H1 (cell line): ENCODE measurements at regions not wholly inside any gene's neighbourhood (a gene's known extent, or its start where the extent isn't known, plus 50 kb on each side); places are given as distances from the start of the nearest gene placed in this dataset.

Experiments
- CTCF ChIA-PET: fragments of 300-600 bp; sonication (Branson Sonifier 250); formaldehyde crosslinking; loops from one replicate; lab custom pipeline; 2021; ENCODE audit not compliant: partially characterized antibody; lab: Charles Lee
- POLR2A ChIA-PET: fragments of 300-600 bp; sonication (Branson Sonifier 250); formaldehyde crosslinking; loops from one replicate; lab custom pipeline; 2021; ENCODE audit warnings: inconsistent platforms; ENCODE audit not compliant: partially characterized antibody; lab: Charles Lee
- DNase-seq, 2 experiments: peaks; one replicate each; pipeline versions ENCODE4 v3.0.0 to v3.0.0-alpha.2; 2010 to 2022; ENCODE audit warnings: low spot score in 2 of 2, low read depth in 1 of 2, mixed read lengths in 1 of 2
- FAIRE-seq: peaks from 2 replicates; lab custom pipeline; 2011; peaks lifted over from hg19 to GRCh38; lab: Jason Lieb, UNC
- H2AFZ ChIP-seq: 2 replicates; pipeline ENCODE4 v1.8.1; 2012; ENCODE audit warnings: low read length, inconsistent platforms
- H2AK5ac ChIP-seq: 2 replicates; pipeline ENCODE4 v1.6.1; 2013; ENCODE audit warnings: low read depth, low read length
- H2BK120ac ChIP-seq: replicated peaks from 2 replicates; pipeline ENCODE3; 2013; ENCODE audit warnings: low read depth, low read length, inconsistent platforms
- H2BK12ac ChIP-seq: 2 replicates; pipeline ENCODE4 v1.6.1; 2013; ENCODE audit warnings: low read depth, low read length
- H2BK15ac ChIP-seq: 2 replicates; pipeline ENCODE4 v1.6.1; 2013; ENCODE audit warnings: low read length
- H2BK20ac ChIP-seq: 2 replicates; pipeline ENCODE4 v1.6.1; 2013; ENCODE audit warnings: low read length
- H2BK5ac ChIP-seq: 2 replicates; pipeline ENCODE4 v1.6.1; 2013; ENCODE audit warnings: low read depth, low read length
- H3K14ac ChIP-seq: 2 replicates; pipeline ENCODE4 v1.6.1; 2013; ENCODE audit warnings: inconsistent platforms; ENCODE audit not compliant: insufficient read length
- H3K18ac ChIP-seq: 2 replicates; pipeline ENCODE4 v1.6.1; 2013; ENCODE audit warnings: low read length; ENCODE audit errors: extremely low read depth
- H3K23ac ChIP-seq: 2 replicates; pipeline ENCODE4 v1.6.1; 2013; ENCODE audit warnings: inconsistent platforms; ENCODE audit not compliant: insufficient read length
- H3K23me2 ChIP-seq: 2 replicates; pipeline ENCODE4 v1.6.1; 2013; ENCODE audit warnings: low read depth, low read length
- H3K27ac ChIP-seq: 2 replicates; pipeline ENCODE4 v1.6.1; 2011; ENCODE audit warnings: low read depth, low read length, inconsistent platforms
- H3K27me3 ChIP-seq, 4 experiments: replicated peaks in 1 of 4; 1 replicate in 1 of 4; 2 replicates in 3 of 4; pipeline versions ENCODE4 v1.6.1 to v1.8.1; 2011 to 2013; ENCODE audit warnings: low read length in 3 of 4, mild to moderate bottlenecking in 3 of 4, inconsistent platforms in 2 of 4, mixed read lengths in 2 of 4, moderate library complexity in 1 of 4; ENCODE audit not compliant: control insufficient read depth in 3 of 4, insufficient read depth in 3 of 4; ENCODE audit errors: extremely low read depth in 1 of 4
- H3K36me3 ChIP-seq, 4 experiments: 2 replicates each; pipeline versions ENCODE4 v1.6.1 to v1.8.1; 2011 to 2013; ENCODE audit warnings: mild to moderate bottlenecking in 4 of 4, low read length in 3 of 4, moderate library complexity in 2 of 4, control low read depth in 1 of 4, inconsistent platforms in 1 of 4; ENCODE audit not compliant: insufficient read depth in 4 of 4, control insufficient read depth in 2 of 4
- H3K4ac ChIP-seq: replicated peaks from 2 replicates; pipeline ENCODE3; 2013; ENCODE audit warnings: low read length, low read depth, mixed read lengths, inconsistent platforms; ENCODE audit not compliant: insufficient read length
- H3K4me1 ChIP-seq, 4 experiments: replicated peaks in 1 of 4; 1 replicate in 1 of 4; 2 replicates in 3 of 4; pipeline versions ENCODE4 v1.6.1 to v1.8.1; 2011 to 2013; ENCODE audit warnings: low read length in 3 of 4, inconsistent platforms in 2 of 4, mixed read lengths in 1 of 4; ENCODE audit not compliant: insufficient read depth in 4 of 4, control insufficient read depth in 3 of 4
- H3K4me2 ChIP-seq, 2 experiments: 2 replicates each; pipeline versions ENCODE4 v1.6.1 to v1.8.1; 2011 to 2013; ENCODE audit warnings: low read depth in 2 of 2, low read length in 2 of 2, control low read depth in 1 of 2, inconsistent platforms in 1 of 2, mild to moderate bottlenecking in 1 of 2; ENCODE audit not compliant: insufficient read depth in 1 of 2
- H3K4me3 ChIP-seq, 4 experiments: fragments of 200-600, 300-600 bp in 1 of 4; sonication (generic), shearing (Covaris generic), sonication (Bioruptor Twin) in 1 of 4; 2 replicates each; pipeline versions ENCODE4 v1.5.1 to v1.8.1; 2011 to 2016; ENCODE audit warnings: low read length in 4 of 4, low read depth in 3 of 4, control low read depth in 2 of 4, inconsistent platforms in 2 of 4, mild to moderate bottlenecking in 2 of 4, mixed read lengths in 1 of 4, moderate library complexity in 1 of 4; ENCODE audit not compliant: insufficient read depth in 2 of 4; ENCODE audit errors: extremely low read depth in 1 of 4
- H3K56ac ChIP-seq: replicated peaks from 2 replicates; pipeline ENCODE3; 2013; ENCODE audit warnings: low read depth, mild to moderate bottlenecking, mixed read lengths, low read length, inconsistent platforms; ENCODE audit not compliant: insufficient read length
- H3K79me1 ChIP-seq: 2 replicates; pipeline ENCODE4 v1.6.1; 2013; ENCODE audit warnings: low read depth, low read length, control low read depth
- H3K79me2 ChIP-seq, 2 experiments: 2 replicates each; pipeline versions ENCODE4 v1.6.1 to v1.8.1; 2012 to 2013; ENCODE audit warnings: low read length in 2 of 2, mild to moderate bottlenecking in 2 of 2, inconsistent platforms in 1 of 2; ENCODE audit not compliant: insufficient read depth in 2 of 2, control insufficient read depth in 1 of 2
- H3K9ac ChIP-seq, 4 experiments: replicated peaks in 1 of 4; 1 replicate in 1 of 4; 2 replicates in 3 of 4; pipeline versions ENCODE4 v1.6.1 to v1.8.1; 2011 to 2013; ENCODE audit warnings: low read depth in 3 of 4, low read length in 3 of 4, control low read depth in 2 of 4, mild to moderate bottlenecking in 2 of 4, moderate library complexity in 2 of 4, inconsistent platforms in 1 of 4; ENCODE audit errors: extremely low read depth in 1 of 4
- H3K9me3 ChIP-seq, 2 experiments: 2 replicates each; pipeline versions ENCODE4 v1.6.1 to v1.8.1; 2012 to 2013; ENCODE audit warnings: mild to moderate bottlenecking in 2 of 2, moderate library complexity in 2 of 2, control low read depth in 1 of 2, inconsistent platforms in 1 of 2, low read depth in 1 of 2, low read length in 1 of 2, mixed read lengths in 1 of 2; ENCODE audit not compliant: insufficient read depth in 2 of 2
- H4K20me1 ChIP-seq, 2 experiments: replicated peaks in 1 of 2; 2 replicates each; pipeline versions ENCODE3 to v1.8.1; 2011 to 2013; ENCODE audit warnings: inconsistent platforms in 2 of 2, low read length in 2 of 2, mild to moderate bottlenecking in 1 of 2; ENCODE audit not compliant: insufficient read depth in 2 of 2, control insufficient read depth in 1 of 2
- H4K5ac ChIP-seq: 2 replicates; pipeline ENCODE4 v1.6.1; 2013; ENCODE audit warnings: low read length, low read depth, mixed read lengths, inconsistent platforms; ENCODE audit not compliant: insufficient read length
- H4K8ac ChIP-seq: 2 replicates; pipeline ENCODE4 v1.8.0; 2013; ENCODE audit warnings: mild to moderate bottlenecking, moderate library complexity, low read length, inconsistent platforms; ENCODE audit not compliant: insufficient read depth; ENCODE audit errors: extremely low read depth
- H4K91ac ChIP-seq: replicated peaks from 2 replicates; pipeline ENCODE3; 2013; ENCODE audit warnings: low read length, mixed read lengths, inconsistent platforms; ENCODE audit not compliant: insufficient read length
- CHD1 ChIP-seq: IDR thresholded peaks from 2 replicates; pipeline ENCODE4 v1.6.1; 2012; ENCODE audit warnings: low read depth, low read length, improper control_type of control experiment
- EGR1 ChIP-seq: IDR thresholded peaks from 2 replicates; pipeline ENCODE4 v1.6.1; 2011; ENCODE audit warnings: low read depth, low read length, borderline replicate concordance
- EP300 ChIP-seq, 2 experiments: IDR thresholded peaks; 1 replicate in 1 of 2; 2 replicates in 1 of 2; pipeline ENCODE4 v1.6.1; 2011 to 2012; ENCODE audit warnings: low read depth in 2 of 2, low read length in 2 of 2, mild to moderate bottlenecking in 2 of 2, borderline replicate concordance in 1 of 2, inconsistent platforms in 1 of 2, moderate library complexity in 1 of 2
- KDM4A ChIP-seq: IDR thresholded peaks from one replicate; pipeline ENCODE4 v1.7.1; 2012; ENCODE audit warnings: low read depth, mild to moderate bottlenecking, moderate library complexity, low read length, inconsistent platforms; ENCODE audit not compliant: severe bottlenecking
- MAFK ChIP-seq: IDR thresholded peaks from 2 replicates; pipeline ENCODE4 v1.6.1; 2012; ENCODE audit warnings: low read depth, mild to moderate bottlenecking, improper control_type of control experiment, low read length
- MAX ChIP-seq: IDR thresholded peaks from 2 replicates; pipeline ENCODE4 v1.6.1; 2012; ENCODE audit warnings: inconsistent platforms
- POLR2A ChIP-seq, 2 experiments: IDR thresholded peaks; 1 replicate in 1 of 2; 2 replicates in 1 of 2; pipeline ENCODE4 v1.6.1; 2011; ENCODE audit warnings: low read depth in 2 of 2, low read length in 2 of 2, mild to moderate bottlenecking in 2 of 2; ENCODE audit errors: control extremely low read depth in 1 of 2
- SIX5 ChIP-seq: IDR thresholded peaks from 2 replicates; pipeline ENCODE4 v1.6.1; 2011; ENCODE audit warnings: mild to moderate bottlenecking, low read depth, low read length
- WGBS, 2 experiments: shearing (Covaris generic) in 1 of 2; methylation state at CpG; one replicate each; pipeline versions ENCODE4 v1.1.6 to v1.1.7; 2013 to 2015; ENCODE audit warnings: low lambda C conversion rate in 2 of 2, mixed read lengths in 2 of 2, inconsistent platforms in 1 of 2, low coverage in 1 of 2, missing lambda C conversion rate in 1 of 2; ENCODE audit not compliant: insufficient replicate concordance in 2 of 2, insufficient coverage in 1 of 2, insufficient read length in 1 of 2; ENCODE audit errors: extremely low coverage in 1 of 2, missing lambda C conversion rate in 1 of 2; 5-methylcytosine and 5-hydroxymethylcytosine counted together

GRCh38 chr1:13890766-13891165 lies 190.8 kb downstream of the PRDM2 start:
- Histone ChIP-seq H3K9me3 (no peaks in the 10 kb centered on the region), H3K9ac (no peak overlapping the region), H2BK5ac (no peak overlapping the region), H2AK5ac (no peak overlapping the region), H3K23ac (no peak overlapping the region), H4K5ac (no peak overlapping the region), H4K20me1 (peaks cover 0 to 2% of the 10 kb centered on the region in 2 experiments), H3K14ac (no peak overlapping the region), H3K27ac (no peak overlapping the region), H3K56ac (no peak overlapping the region), H3K79me2 (no peaks in the 10 kb centered on the region), H4K8ac (no peak overlapping the region), H2BK12ac (no peak overlapping the region), H3K4me1 (peaks cover 0 to 5% (median 3%) of the 10 kb centered on the region in 4 experiments; a peak in 3 of 7 replicates), H3K4me3 (no peak overlapping the region), H3K27me3 (peaks cover 31 to 53% (median 36%) of the 10 kb centered on the region in 4 experiments), H3K4ac (no peak overlapping the region), H2BK15ac (no peak overlapping the region), H2AFZ (no peak overlapping the region), H3K18ac (no peak overlapping the region), H3K36me3 (peaks cover 0 to 3% (median 0%) of the 10 kb centered on the region in 4 experiments; a peak in 1 of 8 replicates), H4K91ac (no peak overlapping the region), H3K4me2 (no peak overlapping the region), H2BK20ac (no peak overlapping the region), H3K79me1 (no peaks in the 10 kb centered on the region), H3K23me2 (peaks cover 10% of the 10 kb centered on the region), H2BK120ac (no peak overlapping the region)
- DNase-seq (no peak), FAIRE-seq (no peak)
- no peak for TF ChIP-seq MAX
- no peak for TF ChIP-seq EP300 (IDR thresholded peaks at IDR 0.05; ENCODE audit: borderline replicate concordance in 1 of 2, low read depth in 2 of 2, low read length in 2 of 2)
- no peak for TF ChIP-seq KDM4A
- no peak for TF ChIP-seq EGR1
- TF ChIP-seq MAFK: no peak
- TF ChIP-seq SIX5: no peak
- no peak for TF ChIP-seq POLR2A (IDR thresholded peaks at IDR 0.05; ENCODE audit: control extremely low read depth in 1 of 2, low read depth in 2 of 2, low read length in 2 of 2)
- no peak for TF ChIP-seq CHD1
- ChIA-PET CTCF (no interaction called here), POLR2A (no interaction called here)
- 98% methylated on average over 2 of the region's 2 CpGs; no CpG with 5 or more reads in 1 of the 2 experiments for WGBS, 2 experiments
